C4-2B (cell line): ENCODE measurements at regions not wholly inside any gene's neighbourhood (a gene's known extent, or its start where the extent isn't known, plus 50 kb on each side); places are given as distances from the start of the nearest gene placed in this dataset.

Source experiments
- CTCF ChIP-seq: fragments of 450-650 bp; conservative IDR thresholded peaks from 2 replicates; pipeline ENCODE4 v1.5.1; 2017; ENCODE audit warnings: mild to moderate bottlenecking
- ZFX ChIP-seq: fragments of 450-650 bp; IDR thresholded peaks from 2 replicates; pipeline ENCODE4 v1.6.1; 2017

GRCh38 chr1:191711961-191712360 is 446.3 kb upstream of the RGS18 start:
- no peak for TF ChIP-seq CTCF
- TF ChIP-seq ZFX = no peak
